Epithelial cell of proximal tubule (primary cell): ENCODE measurements at regions not wholly inside any gene's neighbourhood (a gene's known extent, or its start where the extent isn't known, plus 50 kb on each side); places are given as distances from the start of the nearest gene placed in this dataset.

ENCODE experiments used
- DNase-seq: peaks from one replicate; pipeline ENCODE4 v3.0.0-alpha.2; 2011; ENCODE audit warnings: low read depth
- H3K4me3 ChIP-seq: 2 replicates; pipeline ENCODE4 v1.5.1; 2011; ENCODE audit warnings: low read depth, mild to moderate bottlenecking, low read length
- TF ChIP-seq, protein P1 (sequence below): conservative IDR thresholded peaks from 2 replicates; pipeline ENCODE4 v1.5.1; 2012; ENCODE audit warnings: low read depth, mild to moderate bottlenecking, low read length

DNA sequence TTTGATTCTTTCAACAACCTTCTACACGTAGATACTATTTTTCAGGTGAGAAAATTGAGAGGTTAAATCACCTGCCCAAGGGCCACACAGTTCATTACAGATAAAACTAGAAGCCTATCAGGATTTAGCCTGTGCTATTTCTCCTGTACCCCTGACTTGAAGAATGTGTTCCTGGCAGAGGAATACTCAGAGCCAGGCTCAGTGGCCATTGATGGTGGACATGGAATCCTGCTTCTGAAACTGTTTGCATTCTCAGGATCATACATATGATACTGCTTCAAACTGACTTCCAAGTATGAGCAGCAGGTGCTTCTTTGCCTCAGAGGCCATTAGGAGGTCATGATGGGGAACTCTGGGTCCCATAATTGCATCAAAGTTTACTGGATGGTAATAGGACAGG lies 348.6 kb downstream of the ADRA2A start:
- TF ChIP-seq, protein P1, sequence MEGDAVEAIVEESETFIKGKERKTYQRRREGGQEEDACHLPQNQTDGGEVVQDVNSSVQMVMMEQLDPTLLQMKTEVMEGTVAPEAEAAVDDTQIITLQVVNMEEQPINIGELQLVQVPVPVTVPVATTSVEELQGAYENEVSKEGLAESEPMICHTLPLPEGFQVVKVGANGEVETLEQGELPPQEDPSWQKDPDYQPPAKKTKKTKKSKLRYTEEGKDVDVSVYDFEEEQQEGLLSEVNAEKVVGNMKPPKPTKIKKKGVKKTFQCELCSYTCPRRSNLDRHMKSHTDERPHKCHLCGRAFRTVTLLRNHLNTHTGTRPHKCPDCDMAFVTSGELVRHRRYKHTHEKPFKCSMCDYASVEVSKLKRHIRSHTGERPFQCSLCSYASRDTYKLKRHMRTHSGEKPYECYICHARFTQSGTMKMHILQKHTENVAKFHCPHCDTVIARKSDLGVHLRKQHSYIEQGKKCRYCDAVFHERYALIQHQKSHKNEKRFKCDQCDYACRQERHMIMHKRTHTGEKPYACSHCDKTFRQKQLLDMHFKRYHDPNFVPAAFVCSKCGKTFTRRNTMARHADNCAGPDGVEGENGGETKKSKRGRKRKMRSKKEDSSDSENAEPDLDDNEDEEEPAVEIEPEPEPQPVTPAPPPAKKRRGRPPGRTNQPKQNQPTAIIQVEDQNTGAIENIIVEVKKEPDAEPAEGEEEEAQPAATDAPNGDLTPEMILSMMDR: no peak
- no peak overlapping the region for H3K4me3 ChIP-seq
- DNase-seq: no peak

DNA sequence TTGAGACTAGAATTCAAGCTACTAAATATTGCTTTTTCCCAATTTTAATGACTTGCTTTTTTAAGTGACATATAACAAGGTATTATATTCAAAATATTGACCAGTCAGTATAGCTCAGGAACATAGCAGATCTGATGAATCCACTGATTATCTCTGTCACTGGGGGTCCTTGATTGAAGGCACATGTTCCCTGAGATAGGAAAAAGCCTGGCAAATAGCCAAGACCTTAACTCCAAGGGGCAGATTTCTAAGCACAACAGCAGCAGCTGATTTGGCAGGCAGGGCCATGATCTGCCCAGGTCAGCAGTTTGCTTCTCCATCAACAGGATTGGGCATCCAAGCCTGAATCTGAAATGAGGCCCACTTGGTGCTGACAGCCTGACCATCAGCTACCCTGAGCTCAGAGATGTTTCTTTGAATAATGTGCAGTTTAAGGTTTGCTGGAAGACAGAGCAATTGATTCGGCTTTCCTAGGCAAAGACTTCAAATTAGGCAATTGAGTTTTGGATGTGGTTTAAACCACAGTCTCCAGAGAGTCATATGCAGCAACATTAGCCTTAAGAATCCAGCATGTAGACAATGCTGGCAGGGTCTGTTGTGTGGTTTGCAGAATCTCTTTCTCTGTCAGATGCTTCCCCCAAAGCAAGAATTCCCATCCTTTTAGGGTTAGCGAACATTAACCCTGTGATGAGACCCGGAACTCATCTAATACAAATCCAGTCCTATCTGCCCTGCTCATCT lies 352.6 kb downstream of the ADRA2A start:
- DNase-seq: no peak
- H3K4me3 ChIP-seq: no peak overlapping the region
- TF ChIP-seq, protein P1: no peak

DNA sequence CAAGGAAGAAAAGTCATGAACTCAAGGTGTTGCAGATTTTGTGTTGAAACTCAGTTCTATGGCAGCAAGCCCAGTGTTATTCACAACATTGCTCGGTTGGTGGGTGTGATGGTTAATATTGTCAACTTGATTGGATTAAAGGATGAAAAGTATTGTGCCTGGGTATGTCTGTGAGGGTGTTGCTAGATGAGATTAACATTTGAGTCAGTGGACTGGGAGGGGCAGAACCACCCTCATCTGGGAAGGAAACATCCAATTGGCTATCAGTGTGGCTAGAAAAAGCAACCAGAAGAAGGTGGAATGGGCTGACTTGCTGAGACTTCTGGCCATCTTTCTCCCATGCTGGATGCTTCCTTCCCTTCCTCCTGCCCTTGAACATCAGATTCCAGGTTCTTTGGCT lies 353.2 kb downstream of the ADRA2A start:
- TF ChIP-seq, protein P1: no peak

DNA sequence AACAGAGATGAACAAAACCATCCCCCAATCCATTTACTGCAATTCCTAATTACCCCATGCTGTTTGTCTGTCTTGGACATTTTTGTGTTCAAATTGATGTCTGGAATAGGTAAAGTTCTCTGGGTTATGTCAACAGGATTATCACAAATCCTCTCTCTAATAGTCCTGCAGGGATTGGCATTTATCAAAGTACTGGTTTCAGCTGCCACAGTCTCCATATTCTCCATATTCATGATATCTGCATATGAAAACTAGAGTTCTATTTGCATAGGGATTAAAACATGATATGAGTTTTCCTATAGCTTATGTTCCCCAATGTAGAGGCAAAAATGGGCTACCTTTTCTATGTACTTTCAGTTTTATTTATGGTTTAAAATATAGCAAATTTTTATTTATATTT lies 355.8 kb downstream of the ADRA2A start:
- no peak for DNase-seq
- no peak overlapping the region for H3K4me3 ChIP-seq
- TF ChIP-seq, protein P1: no peak

More for the DNA sequence above, 353.2 kb downstream of the ADRA2A start:
- no peak overlapping the region for H3K4me3 ChIP-seq
- no peak for DNase-seq

DNA sequence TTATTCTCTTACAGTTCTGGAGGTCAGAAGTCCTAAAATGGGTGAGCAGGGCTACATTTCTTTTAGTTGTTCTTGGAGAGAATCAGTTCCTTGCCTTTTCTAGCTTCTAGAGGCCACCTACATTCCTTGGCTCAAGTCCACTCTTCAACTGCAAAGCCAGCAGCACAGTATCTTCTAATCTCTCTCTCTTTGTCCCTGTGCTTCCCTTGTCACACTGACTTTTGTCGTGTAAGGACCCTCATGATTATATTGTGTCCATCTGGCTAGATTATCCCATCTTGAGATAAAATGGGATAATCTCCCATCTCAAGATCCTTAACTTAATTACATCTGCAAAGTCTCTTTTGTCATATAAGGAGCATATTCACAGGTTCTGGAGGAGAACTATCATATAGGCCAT lies 359.0 kb downstream of the ADRA2A start:
- TF ChIP-seq, protein P1: no peak
- H3K4me3 ChIP-seq: no peak overlapping the region
- DNase-seq: no peak

DNA sequence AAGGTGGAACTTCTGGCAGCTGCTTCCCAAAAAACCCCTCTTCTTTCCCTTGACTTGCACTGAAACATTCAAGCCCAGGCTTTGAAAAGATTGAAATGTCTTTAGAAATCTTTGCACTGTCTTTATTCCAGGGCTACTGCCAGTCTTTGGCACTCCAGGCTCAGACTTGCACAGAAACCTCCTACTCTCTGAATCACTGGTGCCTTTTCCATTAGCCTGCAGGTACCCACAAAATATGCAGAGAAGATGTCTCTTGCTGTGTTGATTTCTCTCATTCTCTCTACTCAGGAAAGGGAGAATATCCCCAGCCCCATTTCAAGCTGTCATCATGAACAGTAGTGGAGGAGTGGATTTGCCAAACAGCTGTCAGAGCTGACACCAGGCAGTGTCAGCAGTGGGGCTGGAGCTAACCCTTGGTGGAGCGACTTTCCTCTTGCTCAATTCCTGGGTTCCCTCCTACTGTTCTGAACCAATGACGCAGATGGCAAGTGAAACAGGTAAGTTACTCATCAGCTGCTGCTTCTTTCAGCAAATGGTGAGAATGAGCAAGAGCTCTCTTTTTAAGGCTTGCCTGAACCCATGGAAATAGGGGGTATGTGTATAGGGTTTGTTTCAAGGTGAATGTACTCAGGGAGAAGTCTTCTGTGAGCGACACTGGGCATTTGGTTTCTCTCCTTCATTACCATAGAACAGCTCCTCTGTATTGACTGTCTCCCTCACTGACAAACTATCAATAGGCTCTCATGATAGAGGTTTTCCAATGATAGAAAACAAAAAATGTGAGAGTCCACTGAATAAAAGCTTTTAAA lies 362.4 kb downstream of the ADRA2A start:
- no peak for DNase-seq
- H3K4me3 ChIP-seq: no peak overlapping the region
- TF ChIP-seq, protein P1: no peak
